Hepatocyte (in vitro differentiated cells): ENCODE measurements at regions not wholly inside any gene's neighbourhood (a gene's known extent, or its start where the extent isn't known, plus 50 kb on each side); places are given as distances from the start of the nearest gene placed in this dataset.

Experiments used
- CTCF ChIP-seq: fragments of 200-600 bp; sonication (generic); IDR thresholded peaks from 2 replicates; pipeline ENCODE4 v1.5.1; 2016; ENCODE audit warnings: antibody characterized with exemption, mild to moderate bottlenecking; ENCODE audit not compliant: poor library complexity
- EZH2 ChIP-seq: fragments of 200-600 bp; sonication (generic); IDR thresholded peaks from 2 replicates; pipeline ENCODE4 v1.6.1; 2016; ENCODE audit warnings: antibody characterized with exemption, mild to moderate bottlenecking, borderline replicate concordance
- EZH2phosphoT487 ChIP-seq: fragments of 200-600 bp; sonication (generic); IDR thresholded peaks from one replicate; pipeline ENCODE4 v1.6.1; 2018; ENCODE audit warnings: antibody characterized with exemption, mild to moderate bottlenecking, low read depth, moderate library complexity; ENCODE audit not compliant: unreplicated experiment, severe bottlenecking

DNA sequence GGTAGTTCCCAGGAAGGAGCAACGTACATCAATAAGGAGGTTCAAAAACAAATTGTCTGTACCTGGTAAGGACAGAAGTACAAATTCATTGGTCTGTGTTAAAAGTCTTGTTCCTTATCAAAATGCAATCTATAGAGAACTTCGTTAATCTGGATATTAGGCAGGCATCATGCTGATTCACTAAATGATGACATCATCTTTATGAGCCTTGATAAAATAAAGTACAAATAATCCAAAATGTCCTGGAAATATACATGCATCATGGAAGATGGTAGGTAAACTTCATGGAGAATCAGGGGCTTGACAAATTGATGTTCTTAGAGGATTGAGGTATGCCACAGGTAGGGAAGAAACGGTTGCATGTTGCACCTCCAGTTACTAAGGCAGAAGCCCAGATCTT, 433.9 kb downstream of the TRIML1 start:
- TF ChIP-seq EZH2, result no peak
- no peak for TF ChIP-seq CTCF
- no peak for TF ChIP-seq EZH2phosphoT487
